Thyroid gland (tissue), 4 donors: ENCODE measurements at regions not wholly inside any gene's neighbourhood (a gene's known extent, or its start where the extent isn't known, plus 50 kb on each side); places are given as distances from the start of the nearest gene placed in this dataset.

Experiments used
- DNase-seq, 2 donors: peaks; one replicate each; pipeline ENCODE4 v3.0.0-alpha.2; 2019
- H3K27ac ChIP-seq, 3 donors: fragments of 200-600 bp; sonication (generic); 1 replicate in 2 of 3; 2 replicates in 1 of 3; pipeline ENCODE4 v1.5.1; 2016 to 2019; ENCODE audit warnings: mild to moderate bottlenecking in 1 of 3, moderate library complexity in 1 of 3
- H3K27me3 ChIP-seq: fragments of 200-600 bp; sonication (generic); one replicate; pipeline ENCODE4 v1.5.1; 2019
- H3K36me3 ChIP-seq, 2 donors: fragments of 200-600 bp; sonication (generic); one replicate each; pipeline ENCODE4 v1.5.1; 2016 to 2019
- H3K4me1 ChIP-seq, 2 donors: fragments of 200-600 bp; sonication (generic); one replicate each; pipeline ENCODE4 v1.5.1; 2017 to 2019
- H3K4me3 ChIP-seq, 3 donors: fragments of 200-600 bp; sonication (generic); replicated peaks in 1 of 3; 1 replicate in 2 of 3; 2 replicates in 1 of 3; pipeline ENCODE4 v1.5.1; 2016; ENCODE audit warnings: mild to moderate bottlenecking in 1 of 3
- H3K9me3 ChIP-seq: fragments of 200-600 bp; sonication (generic); one replicate; pipeline ENCODE4 v1.5.1; 2017
- POLR2A ChIP-seq, 2 donors: fragments of 450-650 bp; IDR thresholded peaks; one replicate each; pipeline ENCODE4 v1.6.1; 2017; ENCODE audit warnings: antibody characterized with exemption in 2 of 2, mild to moderate bottlenecking in 2 of 2, moderate library complexity in 1 of 2
- WGBS, 2 donors: methylation state at CpG; one replicate each; pipeline ENCODE4 v1.1.5; 2017; 5-methylcytosine and 5-hydroxymethylcytosine counted together
- intact Hi-C: fragments of 100-400 bp; cut with DNase I; formaldehyde crosslinking; loops from one replicate; pipeline ENCODE4 v1.15.1; 2023
- TF ChIP-seq, protein P1 (sequence below), 6 experiments: fragments of 200-600 bp in 3 of 6; fragments of 450-650 bp in 3 of 6; sonication (generic) in 3 of 6; IDR thresholded peaks; one replicate each; pipeline ENCODE4 v1.5.1; 2016 to 2019; ENCODE audit warnings: antibody characterized with exemption in 6 of 6, mild to moderate bottlenecking in 2 of 6, inconsistent platforms in 1 of 6, moderate library complexity in 1 of 6

DNA sequence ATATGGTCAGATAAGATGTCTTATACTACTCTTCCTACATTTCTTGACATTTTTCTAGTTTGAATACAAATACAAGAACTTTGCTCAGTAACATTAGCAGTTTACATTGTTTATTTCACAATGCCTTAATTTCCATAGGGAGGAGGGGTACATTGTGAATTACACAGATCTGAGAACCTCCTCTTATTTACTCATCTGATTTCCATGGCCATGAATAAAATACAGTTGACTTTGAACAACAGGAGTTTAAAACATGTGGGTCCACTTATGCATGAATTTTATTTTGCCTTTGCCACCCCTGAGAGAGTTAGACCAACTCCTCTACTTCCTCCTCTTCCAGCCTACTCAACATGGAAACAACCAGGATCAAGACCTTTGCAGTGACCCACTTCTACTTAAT, 67.7 kb downstream of the MGST1 start:
- DNase-seq = no peak
- H3K9me3 ChIP-seq = no peaks in the 10 kb centered on the region
- no peaks in the 10 kb centered on the region for H3K4me1 ChIP-seq
- no peaks in the 10 kb centered on the region for H3K27me3 ChIP-seq
- H3K4me3 ChIP-seq = no peak overlapping the region
- H3K36me3 ChIP-seq = no peaks in the 10 kb centered on the region
- intact Hi-C loops = no loop called here
- TF ChIP-seq, protein P1, sequence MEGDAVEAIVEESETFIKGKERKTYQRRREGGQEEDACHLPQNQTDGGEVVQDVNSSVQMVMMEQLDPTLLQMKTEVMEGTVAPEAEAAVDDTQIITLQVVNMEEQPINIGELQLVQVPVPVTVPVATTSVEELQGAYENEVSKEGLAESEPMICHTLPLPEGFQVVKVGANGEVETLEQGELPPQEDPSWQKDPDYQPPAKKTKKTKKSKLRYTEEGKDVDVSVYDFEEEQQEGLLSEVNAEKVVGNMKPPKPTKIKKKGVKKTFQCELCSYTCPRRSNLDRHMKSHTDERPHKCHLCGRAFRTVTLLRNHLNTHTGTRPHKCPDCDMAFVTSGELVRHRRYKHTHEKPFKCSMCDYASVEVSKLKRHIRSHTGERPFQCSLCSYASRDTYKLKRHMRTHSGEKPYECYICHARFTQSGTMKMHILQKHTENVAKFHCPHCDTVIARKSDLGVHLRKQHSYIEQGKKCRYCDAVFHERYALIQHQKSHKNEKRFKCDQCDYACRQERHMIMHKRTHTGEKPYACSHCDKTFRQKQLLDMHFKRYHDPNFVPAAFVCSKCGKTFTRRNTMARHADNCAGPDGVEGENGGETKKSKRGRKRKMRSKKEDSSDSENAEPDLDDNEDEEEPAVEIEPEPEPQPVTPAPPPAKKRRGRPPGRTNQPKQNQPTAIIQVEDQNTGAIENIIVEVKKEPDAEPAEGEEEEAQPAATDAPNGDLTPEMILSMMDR (IDR thresholded peaks at IDR 0.05) = no peak
- no peak for TF ChIP-seq POLR2A (IDR thresholded peaks at IDR 0.05)
- H3K27ac ChIP-seq = no peak overlapping the region

DNA sequence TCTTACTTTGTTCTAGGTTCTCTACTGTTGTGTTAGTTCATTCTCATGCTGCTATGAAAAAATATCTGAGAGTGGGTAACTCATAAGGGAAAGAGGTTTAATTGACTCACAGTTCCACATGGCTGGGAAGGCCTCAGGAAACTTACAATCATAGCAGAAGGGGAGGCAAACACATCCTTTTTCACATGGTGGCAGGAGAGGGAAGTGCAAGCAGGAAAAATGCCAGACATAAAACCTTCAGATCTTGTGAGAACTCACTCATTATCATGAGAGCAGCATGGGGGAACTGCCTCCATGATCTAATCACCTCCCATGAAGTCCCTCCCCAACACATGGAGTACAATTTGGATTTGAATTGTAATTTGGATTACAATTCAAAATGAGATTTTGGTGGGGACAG, 69.6 kb downstream of the MGST1 start:
- intact Hi-C loops = no loop called here
- H3K9me3 ChIP-seq = no peaks in the 10 kb centered on the region
- H3K27me3 ChIP-seq = no peaks in the 10 kb centered on the region
- H3K36me3 ChIP-seq = no peaks in the 10 kb centered on the region
- no peak overlapping the region for H3K4me3 ChIP-seq
- H3K27ac ChIP-seq = no peak overlapping the region
- TF ChIP-seq, protein P1 (IDR thresholded peaks at IDR 0.05) = no peak
- TF ChIP-seq POLR2A (IDR thresholded peaks at IDR 0.05) = no peak
- DNase-seq = no peak
- no peaks in the 10 kb centered on the region for H3K4me1 ChIP-seq

DNA sequence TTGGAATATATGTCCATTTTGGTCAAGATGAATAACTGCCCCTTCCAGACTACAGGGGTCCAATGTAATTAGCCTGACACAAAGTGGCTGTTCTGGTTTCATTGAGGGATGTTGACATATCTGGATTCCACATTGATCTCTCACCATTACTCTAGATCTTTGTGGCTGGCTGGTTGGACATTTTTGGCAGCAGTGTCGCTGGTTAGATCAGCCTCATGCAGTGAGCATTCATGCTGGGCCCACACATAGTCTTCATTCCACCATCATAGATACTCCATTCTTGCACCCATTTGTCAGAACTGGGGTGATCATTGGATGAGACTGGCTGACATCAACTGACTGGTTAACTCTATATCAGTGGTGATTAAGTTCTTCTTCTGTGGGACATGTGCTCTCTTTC, 74.4 kb downstream of the MGST1 start:
- Histone ChIP-seq H3K27ac (no peak overlapping the region), H3K9me3 (no peaks in the 10 kb centered on the region), H3K4me3 (no peak overlapping the region), H3K27me3 (no peaks in the 10 kb centered on the region), H3K36me3 (no peaks in the 10 kb centered on the region), H3K4me1 (no peaks in the 10 kb centered on the region)
- DNase-seq = no peak
- intact Hi-C loops = no loop called here
- TF ChIP-seq, protein P1 (IDR thresholded peaks at IDR 0.05) = no peak
- no peak for TF ChIP-seq POLR2A (IDR thresholded peaks at IDR 0.05)
- 84 to 92% methylated on average over 1 of the region's 1 CpG for WGBS, 2 donors

DNA sequence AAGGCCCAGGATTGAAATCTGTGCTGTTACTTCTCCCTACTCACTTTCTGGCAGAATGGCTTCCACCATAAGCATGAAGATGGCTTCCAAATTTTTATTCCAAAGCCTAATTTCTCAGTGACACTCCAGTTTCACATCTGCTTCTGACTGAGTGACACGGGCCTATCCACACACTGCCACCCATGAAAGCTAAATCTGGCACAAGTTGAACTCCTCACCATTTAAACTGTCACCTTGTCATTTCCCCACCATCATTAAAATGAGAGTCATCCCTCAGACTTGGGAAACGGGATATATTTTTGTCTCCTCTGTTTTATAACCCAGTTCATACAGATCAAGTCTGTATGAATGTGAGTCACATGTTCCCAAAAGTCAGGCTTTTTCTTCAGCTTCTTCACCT, 77.1 kb downstream of the MGST1 start:
- Histone ChIP-seq H3K9me3 (no peaks in the 10 kb centered on the region), H3K27ac (no peak overlapping the region), H3K27me3 (no peaks in the 10 kb centered on the region), H3K36me3 (no peaks in the 10 kb centered on the region), H3K4me3 (no peak overlapping the region), H3K4me1 (no peaks in the 10 kb centered on the region)
- DNase-seq = no peak
- TF ChIP-seq, protein P1 (IDR thresholded peaks at IDR 0.05) = no peak
- no peak for TF ChIP-seq POLR2A (IDR thresholded peaks at IDR 0.05)
- intact Hi-C loops = no loop called here
- 83 to 88% methylated on average over 2 of the region's 2 CpGs for WGBS, 2 donors

DNA sequence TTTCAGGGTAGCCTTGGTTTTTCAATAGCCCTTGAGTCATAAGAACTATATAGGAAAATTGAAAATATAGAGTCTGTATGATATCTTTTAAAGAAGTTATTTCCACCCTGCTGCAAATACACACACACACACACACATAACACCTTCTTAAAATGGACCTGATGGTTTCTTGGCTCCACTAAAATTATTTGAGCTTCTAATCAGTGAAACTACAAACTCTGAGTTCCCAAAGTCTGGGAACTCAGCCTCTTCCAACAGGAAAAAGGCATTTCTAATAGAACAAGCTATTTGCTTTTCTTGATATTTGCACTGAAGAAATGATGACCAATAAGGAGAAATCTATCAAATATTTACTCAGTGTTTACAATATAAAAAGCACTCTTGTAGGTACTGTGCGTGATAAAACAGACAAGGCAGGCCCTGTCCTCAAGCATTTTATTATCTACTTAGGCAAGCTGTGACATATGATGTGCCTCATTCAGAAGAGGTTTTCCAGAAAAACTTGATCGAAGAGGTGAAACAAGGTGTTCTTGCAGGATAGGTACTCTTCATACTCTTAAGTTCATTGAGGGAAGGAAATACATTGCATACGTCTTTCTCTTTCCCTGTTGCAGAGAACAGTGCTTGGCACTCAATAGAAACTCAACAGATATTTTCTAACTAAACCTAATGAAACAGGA, 88.6 kb downstream of the MGST1 start:
- WGBS, 2 donors = 52 to 61% methylated on average over 3 of the region's 3 CpGs
- intact Hi-C loops = no loop called here
- Histone ChIP-seq H3K4me3 (no peak overlapping the region), H3K27me3 (no peaks in the 10 kb centered on the region), H3K4me1 (peaks cover 30 to 31% of the 10 kb centered on the region in 2 donors), H3K36me3 (no peaks in the 10 kb centered on the region), H3K9me3 (no peaks in the 10 kb centered on the region), H3K27ac (peak overlapping the region; percentile 67 to 91 (median 88))
- DNase-seq = no peak
- TF ChIP-seq POLR2A (IDR thresholded peaks at IDR 0.05) = peak in 1 of 2 donors; percentile 34
- TF ChIP-seq, protein P1 (IDR thresholded peaks at IDR 0.05) = no peak
